ENCODE measurements at regions not wholly inside any gene's neighbourhood (a gene's known extent, or its start where the extent isn't known, plus 50 kb on each side); places are given as distances from the start of the nearest gene placed in this dataset.

DNA sequence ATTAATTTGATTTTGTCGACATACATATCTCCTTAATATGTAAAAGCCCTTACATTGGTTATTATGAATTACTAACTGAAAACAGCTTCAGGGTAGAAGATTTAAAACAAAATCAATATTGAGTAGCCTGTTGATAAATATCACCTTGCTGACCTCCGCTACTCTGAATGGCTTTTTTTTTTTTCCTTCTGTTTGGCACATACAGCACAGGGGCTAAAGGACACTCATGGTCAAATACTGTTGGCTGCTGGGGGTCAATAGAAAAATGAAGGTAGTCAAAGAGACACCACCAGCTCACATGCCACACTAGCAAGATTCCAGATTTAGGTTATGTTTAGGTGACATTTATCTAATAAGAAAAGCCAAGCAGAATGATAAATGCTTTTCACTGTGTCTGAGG is 1642.4 kb upstream of the SLC39A10 start:
- Mint-ChIP-seq H3K27me3 (no peaks in the 10 kb centered on the region), H3K4me1 (no peaks in the 10 kb centered on the region), H3K27ac (no peak overlapping the region), H3K4me3 (no peak overlapping the region), H3K9me3 (ENCODE audit: insufficient read depth) (peaks cover 1% of the 10 kb centered on the region)
- Histone ChIP-seq H3K36me3 (replicated peaks in 1 of 2; ENCODE audit: control extremely low read depth in 1 of 2, control insufficient read depth in 1 of 2, extremely low read depth in 1 of 2, insufficient read depth in 2 of 2, low read length in 1 of 2) (no peaks in the 10 kb centered on the region), H3K9ac (ENCODE audit: low read length) (no peak overlapping the region), H3K4me1 (ENCODE audit: control insufficient read depth in 2 of 2, insufficient read depth in 2 of 2, low read length in 2 of 2) (no peaks in the 10 kb centered on the region), H3K27ac (ENCODE audit: low read length in 2 of 2) (no peak overlapping the region), H3K79me2 (ENCODE audit: control insufficient read depth, insufficient read depth, low read length) (no peaks in the 10 kb centered on the region), H2AFZ (ENCODE audit: insufficient read depth, low read depth, low read length, poor library complexity, severe bottlenecking) (no peak overlapping the region), H3K27me3 (replicated peaks in 1 of 4; ENCODE audit: control extremely low read depth in 1 of 4, control insufficient read depth in 3 of 4, insufficient read depth in 4 of 4, low read length in 3 of 4) (no peaks in the 10 kb centered on the region), H4K20me1 (ENCODE audit: control insufficient read depth, insufficient read depth, low read length, poor library complexity, severe bottlenecking) (no peaks in the 10 kb centered on the region), H3K4me3 (ENCODE audit: control extremely low read depth in 1 of 5, extremely low read depth in 1 of 5, insufficient read depth in 1 of 5, low read depth in 2 of 5, low read length in 4 of 5) (no peak overlapping the region), H3K9me3 (ENCODE audit: control extremely low read depth in 1 of 3, control insufficient read depth in 2 of 3, insufficient read depth in 1 of 3, low read length in 2 of 3) (peaks cover 0 to 2% (median 0%) of the 10 kb centered on the region in 3 donors), H3K4me2 (replicated peaks; ENCODE audit: low read depth, low read length, poor library complexity, severe bottlenecking) (no peak overlapping the region)
- ChIA-PET CTCF (no interaction called here), POLR2A (no interaction called here)
- intact Hi-C loops (cut with micrococcal nuclease) = no loop called here
- WGBS (ENCODE audit: insufficient coverage) = no CpG with 5 or more reads among the region's 2 CpGs
- TF ChIP-seq EZH2 (IDR thresholded peaks at IDR 0.05; ENCODE audit: borderline replicate concordance, insufficient read depth, low read depth, low read length, poor library complexity, severe bottlenecking) = no peak
- TF ChIP-seq, protein P1, sequence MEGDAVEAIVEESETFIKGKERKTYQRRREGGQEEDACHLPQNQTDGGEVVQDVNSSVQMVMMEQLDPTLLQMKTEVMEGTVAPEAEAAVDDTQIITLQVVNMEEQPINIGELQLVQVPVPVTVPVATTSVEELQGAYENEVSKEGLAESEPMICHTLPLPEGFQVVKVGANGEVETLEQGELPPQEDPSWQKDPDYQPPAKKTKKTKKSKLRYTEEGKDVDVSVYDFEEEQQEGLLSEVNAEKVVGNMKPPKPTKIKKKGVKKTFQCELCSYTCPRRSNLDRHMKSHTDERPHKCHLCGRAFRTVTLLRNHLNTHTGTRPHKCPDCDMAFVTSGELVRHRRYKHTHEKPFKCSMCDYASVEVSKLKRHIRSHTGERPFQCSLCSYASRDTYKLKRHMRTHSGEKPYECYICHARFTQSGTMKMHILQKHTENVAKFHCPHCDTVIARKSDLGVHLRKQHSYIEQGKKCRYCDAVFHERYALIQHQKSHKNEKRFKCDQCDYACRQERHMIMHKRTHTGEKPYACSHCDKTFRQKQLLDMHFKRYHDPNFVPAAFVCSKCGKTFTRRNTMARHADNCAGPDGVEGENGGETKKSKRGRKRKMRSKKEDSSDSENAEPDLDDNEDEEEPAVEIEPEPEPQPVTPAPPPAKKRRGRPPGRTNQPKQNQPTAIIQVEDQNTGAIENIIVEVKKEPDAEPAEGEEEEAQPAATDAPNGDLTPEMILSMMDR (IDR thresholded peaks at IDR 0.05) = no peak
- ATAC-seq (ENCODE audit: low read depth) (no peak), DNase-seq (no peak)

DNA sequence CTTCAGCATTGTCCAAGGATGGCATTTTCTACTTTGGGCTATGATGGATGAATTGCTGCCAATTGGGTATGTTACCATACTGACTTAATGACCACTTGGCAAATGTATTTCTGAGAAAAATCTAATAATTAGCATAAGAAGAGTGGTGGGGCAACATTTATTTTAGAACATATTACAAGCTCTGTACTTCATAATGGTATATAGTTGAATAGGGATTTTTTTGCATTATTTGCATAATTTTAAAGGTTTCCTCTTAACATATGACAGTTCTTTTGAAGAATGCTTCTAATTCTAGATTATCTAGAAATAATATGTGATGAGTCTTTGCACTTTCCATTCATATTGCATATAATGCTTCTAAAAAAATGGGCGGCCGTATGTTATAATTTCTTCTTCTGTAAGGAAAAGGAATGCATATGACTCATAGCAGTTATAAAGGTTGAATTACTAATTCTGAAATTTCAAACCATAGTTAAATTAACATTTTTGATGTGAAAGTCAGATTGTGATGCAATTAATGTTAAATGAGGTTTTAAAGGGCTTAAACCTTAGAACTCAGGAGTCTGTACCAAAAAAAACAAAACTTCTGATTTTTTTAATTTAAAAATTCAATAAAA is 1652.3 kb upstream of the SLC39A10 start:
- Histone ChIP-seq H3K4me1 (ENCODE audit: control insufficient read depth in 2 of 2, insufficient read depth in 2 of 2, low read length in 2 of 2) (no peaks in the 10 kb centered on the region), H3K36me3 (replicated peaks in 1 of 2; ENCODE audit: control extremely low read depth in 1 of 2, control insufficient read depth in 1 of 2, extremely low read depth in 1 of 2, insufficient read depth in 2 of 2, low read length in 1 of 2) (no peaks in the 10 kb centered on the region), H3K27ac (ENCODE audit: low read length in 2 of 2) (no peak overlapping the region), H2AFZ (ENCODE audit: insufficient read depth, low read depth, low read length, poor library complexity, severe bottlenecking) (no peak overlapping the region), H3K79me2 (ENCODE audit: control insufficient read depth, insufficient read depth, low read length) (no peaks in the 10 kb centered on the region), H3K9ac (ENCODE audit: low read length) (no peak overlapping the region), H4K20me1 (ENCODE audit: control insufficient read depth, insufficient read depth, low read length, poor library complexity, severe bottlenecking) (no peaks in the 10 kb centered on the region), H3K9me3 (ENCODE audit: control extremely low read depth in 1 of 3, control insufficient read depth in 2 of 3, insufficient read depth in 1 of 3, low read length in 2 of 3) (peaks cover 0 to 13% (median 0%) of the 10 kb centered on the region in 3 donors), H3K4me3 (ENCODE audit: control extremely low read depth in 1 of 5, extremely low read depth in 1 of 5, insufficient read depth in 1 of 5, low read depth in 2 of 5, low read length in 4 of 5) (no peak overlapping the region), H3K27me3 (replicated peaks in 1 of 4; ENCODE audit: control extremely low read depth in 1 of 4, control insufficient read depth in 3 of 4, insufficient read depth in 4 of 4, low read length in 3 of 4) (no peaks in the 10 kb centered on the region), H3K4me2 (replicated peaks; ENCODE audit: low read depth, low read length, poor library complexity, severe bottlenecking) (no peak overlapping the region)
- TF ChIP-seq, protein P1 (IDR thresholded peaks at IDR 0.05) = no peak
- no peak for TF ChIP-seq EZH2 (IDR thresholded peaks at IDR 0.05; ENCODE audit: borderline replicate concordance, insufficient read depth, low read depth, low read length, poor library complexity, severe bottlenecking)
- Mint-ChIP-seq H3K27me3 (no peaks in the 10 kb centered on the region), H3K4me3 (no peak overlapping the region), H3K4me1 (no peaks in the 10 kb centered on the region), H3K9me3 (ENCODE audit: insufficient read depth) (peaks cover 7% of the 10 kb centered on the region), H3K27ac (no peak overlapping the region)
- ChIA-PET POLR2A (no interaction called here), CTCF (no interaction called here)
- intact Hi-C loops (cut with micrococcal nuclease) = no loop called here
- no peak for ATAC-seq (ENCODE audit: low read depth)
- WGBS (ENCODE audit: insufficient coverage) = no CpG with 5 or more reads among the region's 2 CpGs
- DNase-seq = no peak

Measured in B cell (primary cell).